AG04449 (cell line): ENCODE measurements at regions not wholly inside any gene's neighbourhood (a gene's known extent, or its start where the extent isn't known, plus 50 kb on each side); places are given as distances from the start of the nearest gene placed in this dataset.

Experiments
- CTCF ChIA-PET: fragments of 350-600 bp; formaldehyde crosslinking; extraction: SDS; loops from one replicate; lab custom pipeline; 2021; ENCODE audit warnings: antibody characterized with exemption; lab: Yijun Ruan, JAX
- POLR2A ChIA-PET: fragments of 400-600, 350-600 bp; formaldehyde crosslinking; extraction: SDS; loops from one replicate; lab custom pipeline; 2020; ENCODE audit warnings: antibody characterized with exemption, inconsistent platforms; lab: Yijun Ruan, JAX
- DNase-seq: peaks from one replicate; pipeline ENCODE4 v3.0.0-alpha.2; 2010; ENCODE audit warnings: low read depth, low spot score
- H3K4me3 ChIP-seq: 2 replicates; pipeline ENCODE4 v1.5.1; 2011; ENCODE audit warnings: low read depth, mild to moderate bottlenecking, control low read depth, low read length
- CTCF ChIP-seq: IDR thresholded peaks from one replicate; pipeline ENCODE4 v1.5.1; 2011; ENCODE audit warnings: mild to moderate bottlenecking, moderate library complexity, low read length, control low read depth, inconsistent platforms; ENCODE audit not compliant: insufficient read depth; ENCODE audit errors: missing control alignments

GRCh38 chr6:121810158-121811032 is 374.9 kb downstream of the GJA1 start:
- ChIA-PET POLR2A (no interaction called here), CTCF (interaction anchor here (1.5 to 1.6 kb wide), 2 partner anchors 12 to 224 kb away, joined by 3 to 4 read pairs; no protein-coding TSS in a partner anchor)
- DNase-seq: no peak
- no peak for TF ChIP-seq CTCF
- no peak overlapping the region for H3K4me3 ChIP-seq

- CTCF ChIA-PET: no interaction called here
These were observed 375.7 kb downstream of the GJA1 start for GRCh38 chr6:121811106-121811505.

GRCh38 chr6:121816361-121816760 is 380.9 kb downstream of the GJA1 start:
- no peak overlapping the region for H3K4me3 ChIP-seq
- no peak for DNase-seq
- POLR2A ChIA-PET: no interaction called here
- no peak for TF ChIP-seq CTCF
- CTCF ChIA-PET: interaction anchor here (1.0 kb wide), 1 partner anchor 462 kb away, joined by 3 read pairs; no protein-coding TSS in a partner anchor

More at GRCh38 chr6:121811106-121811505, 375.7 kb downstream of the GJA1 start:
- TF ChIP-seq CTCF: no peak
- no peak for DNase-seq
- H3K4me3 ChIP-seq: no peak overlapping the region
- POLR2A ChIA-PET: no interaction called here

- POLR2A ChIA-PET: no interaction called here
- no peak overlapping the region for H3K4me3 ChIP-seq
- CTCF ChIA-PET: interaction anchor here (1.0 kb wide), 1 partner anchor 463 kb away, joined by 3 read pairs; no protein-coding TSS in a partner anchor
- no peak for DNase-seq
- TF ChIP-seq CTCF: no peak
These were observed 381.6 kb downstream of the GJA1 start for GRCh38 chr6:121816906-121817540.

- ChIA-PET POLR2A (interaction anchor here (0.5 kb wide), 1 partner anchor 128 kb away, joined by 3 read pairs; no protein-coding TSS in a partner anchor), CTCF (interaction anchor here (0.7 to 1.6 kb wide), 3 partner anchors 17 to 50 kb away, joined by 3 to 5 read pairs (median 3); no protein-coding TSS in a partner anchor)
- no peak for TF ChIP-seq CTCF
- H3K4me3 ChIP-seq: no peak overlapping the region
- DNase-seq: peak; percentile 63
These were observed 388.0 kb downstream of the GJA1 start for GRCh38 chr6:121823437-121823851.
